HL-60 (cell line): ENCODE measurements at regions not wholly inside any gene's neighbourhood (a gene's known extent, or its start where the extent isn't known, plus 50 kb on each side); places are given as distances from the start of the nearest gene placed in this dataset.

Source experiments
- DNase-seq, 2 experiments: peaks; one replicate each; pipeline ENCODE4 v3.0.0-alpha.2; 2010 to 2020; ENCODE audit warnings: low read depth in 1 of 2, low spot score in 1 of 2
- H3K27ac ChIP-seq: fragments of 250-450 bp; sonication (Bioruptor Pico); replicated peaks from 2 replicates; pipeline ENCODE4 v1.5.1; 2020; ENCODE audit warnings: mild to moderate bottlenecking, moderate library complexity
- H3K27me3 ChIP-seq: fragments of 250-450 bp; sonication (Bioruptor Pico); 2 replicates; pipeline ENCODE4 v1.5.1; 2021; ENCODE audit warnings: mild to moderate bottlenecking, moderate library complexity; ENCODE audit not compliant: insufficient read depth, poor library complexity, severe bottlenecking
- H3K4me3 ChIP-seq: replicated peaks from 2 replicates; pipeline ENCODE4 v1.5.1; 2011; ENCODE audit warnings: mild to moderate bottlenecking, control low read depth, low read length; ENCODE audit not compliant: insufficient read depth
- GABPA ChIP-seq: IDR thresholded peaks from 2 replicates; pipeline ENCODE4 v1.6.1; 2012; ENCODE audit warnings: low read depth
- POLR2AphosphoS5 ChIP-seq: IDR thresholded peaks from 2 replicates; pipeline ENCODE4 v1.6.1; 2012; ENCODE audit warnings: low read depth
- SPI1 ChIP-seq: IDR thresholded peaks from 2 replicates; pipeline ENCODE4 v1.6.1; 2012; ENCODE audit warnings: low read depth, mild to moderate bottlenecking, borderline replicate concordance
- TF ChIP-seq, protein P1 (sequence below): IDR thresholded peaks from 2 replicates; pipeline ENCODE4 v1.6.1; 2012; ENCODE audit warnings: low read depth; ENCODE audit not compliant: insufficient replicate concordance
- TF ChIP-seq, protein P2 (sequence below): IDR thresholded peaks from one replicate; pipeline ENCODE4 v1.5.1; 2011; ENCODE audit warnings: low read length, control low read depth, inconsistent platforms; ENCODE audit not compliant: insufficient read depth

DNA sequence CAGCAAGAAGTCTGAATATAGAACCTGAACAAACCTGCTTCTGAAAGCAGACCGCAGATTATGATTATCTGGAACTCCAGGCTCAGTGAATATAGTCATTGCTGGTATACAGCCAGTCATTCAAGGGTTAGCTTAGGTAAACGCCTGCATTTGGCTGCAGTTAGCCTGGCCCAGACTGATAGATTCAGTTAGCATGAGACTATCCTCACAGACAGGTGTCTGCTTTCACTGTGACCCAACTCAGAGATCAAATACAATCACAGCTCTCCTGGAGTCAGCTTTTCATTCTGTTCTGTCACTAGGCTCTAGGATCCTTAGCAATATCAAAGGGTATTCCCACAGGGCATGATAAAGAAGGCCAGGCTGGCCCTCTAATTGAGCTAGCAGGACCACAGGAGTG is 138.6 kb upstream of the PLCXD3 start:
- TF ChIP-seq POLR2AphosphoS5 (no peak), GABPA (no peak), SPI1 (no peak)
- TF ChIP-seq, protein P1, sequence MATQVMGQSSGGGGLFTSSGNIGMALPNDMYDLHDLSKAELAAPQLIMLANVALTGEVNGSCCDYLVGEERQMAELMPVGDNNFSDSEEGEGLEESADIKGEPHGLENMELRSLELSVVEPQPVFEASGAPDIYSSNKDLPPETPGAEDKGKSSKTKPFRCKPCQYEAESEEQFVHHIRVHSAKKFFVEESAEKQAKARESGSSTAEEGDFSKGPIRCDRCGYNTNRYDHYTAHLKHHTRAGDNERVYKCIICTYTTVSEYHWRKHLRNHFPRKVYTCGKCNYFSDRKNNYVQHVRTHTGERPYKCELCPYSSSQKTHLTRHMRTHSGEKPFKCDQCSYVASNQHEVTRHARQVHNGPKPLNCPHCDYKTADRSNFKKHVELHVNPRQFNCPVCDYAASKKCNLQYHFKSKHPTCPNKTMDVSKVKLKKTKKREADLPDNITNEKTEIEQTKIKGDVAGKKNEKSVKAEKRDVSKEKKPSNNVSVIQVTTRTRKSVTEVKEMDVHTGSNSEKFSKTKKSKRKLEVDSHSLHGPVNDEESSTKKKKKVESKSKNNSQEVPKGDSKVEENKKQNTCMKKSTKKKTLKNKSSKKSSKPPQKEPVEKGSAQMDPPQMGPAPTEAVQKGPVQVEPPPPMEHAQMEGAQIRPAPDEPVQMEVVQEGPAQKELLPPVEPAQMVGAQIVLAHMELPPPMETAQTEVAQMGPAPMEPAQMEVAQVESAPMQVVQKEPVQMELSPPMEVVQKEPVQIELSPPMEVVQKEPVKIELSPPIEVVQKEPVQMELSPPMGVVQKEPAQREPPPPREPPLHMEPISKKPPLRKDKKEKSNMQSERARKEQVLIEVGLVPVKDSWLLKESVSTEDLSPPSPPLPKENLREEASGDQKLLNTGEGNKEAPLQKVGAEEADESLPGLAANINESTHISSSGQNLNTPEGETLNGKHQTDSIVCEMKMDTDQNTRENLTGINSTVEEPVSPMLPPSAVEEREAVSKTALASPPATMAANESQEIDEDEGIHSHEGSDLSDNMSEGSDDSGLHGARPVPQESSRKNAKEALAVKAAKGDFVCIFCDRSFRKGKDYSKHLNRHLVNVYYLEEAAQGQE, result no peak
- TF ChIP-seq, protein P2, sequence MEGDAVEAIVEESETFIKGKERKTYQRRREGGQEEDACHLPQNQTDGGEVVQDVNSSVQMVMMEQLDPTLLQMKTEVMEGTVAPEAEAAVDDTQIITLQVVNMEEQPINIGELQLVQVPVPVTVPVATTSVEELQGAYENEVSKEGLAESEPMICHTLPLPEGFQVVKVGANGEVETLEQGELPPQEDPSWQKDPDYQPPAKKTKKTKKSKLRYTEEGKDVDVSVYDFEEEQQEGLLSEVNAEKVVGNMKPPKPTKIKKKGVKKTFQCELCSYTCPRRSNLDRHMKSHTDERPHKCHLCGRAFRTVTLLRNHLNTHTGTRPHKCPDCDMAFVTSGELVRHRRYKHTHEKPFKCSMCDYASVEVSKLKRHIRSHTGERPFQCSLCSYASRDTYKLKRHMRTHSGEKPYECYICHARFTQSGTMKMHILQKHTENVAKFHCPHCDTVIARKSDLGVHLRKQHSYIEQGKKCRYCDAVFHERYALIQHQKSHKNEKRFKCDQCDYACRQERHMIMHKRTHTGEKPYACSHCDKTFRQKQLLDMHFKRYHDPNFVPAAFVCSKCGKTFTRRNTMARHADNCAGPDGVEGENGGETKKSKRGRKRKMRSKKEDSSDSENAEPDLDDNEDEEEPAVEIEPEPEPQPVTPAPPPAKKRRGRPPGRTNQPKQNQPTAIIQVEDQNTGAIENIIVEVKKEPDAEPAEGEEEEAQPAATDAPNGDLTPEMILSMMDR, result no peak
- Histone ChIP-seq H3K4me3 (no peak overlapping the region), H3K27ac (no peak overlapping the region), H3K27me3 (no peaks in the 10 kb centered on the region)
- DNase-seq, result no peak

DNA sequence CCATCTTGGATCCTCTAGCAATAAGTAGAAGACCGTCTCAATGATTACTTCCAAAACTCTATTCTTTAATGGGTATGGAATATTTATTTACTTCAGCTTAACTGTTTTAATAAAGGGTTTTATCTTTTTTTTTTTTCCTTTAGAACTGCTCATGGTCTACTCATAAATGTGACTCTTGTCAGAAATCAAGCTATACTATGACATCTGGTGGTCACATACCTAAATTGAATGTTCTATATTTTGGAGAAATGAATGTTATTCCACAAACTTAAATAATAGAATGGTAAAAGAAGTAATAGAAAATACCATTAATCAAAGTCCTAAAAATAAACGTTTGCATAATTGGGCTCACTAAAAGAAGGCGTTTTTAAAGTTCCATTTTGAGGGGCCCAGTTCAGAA is 131.2 kb upstream of the PLCXD3 start:
- no peak overlapping the region for H3K27ac ChIP-seq
- H3K27me3 ChIP-seq, result no peaks in the 10 kb centered on the region
- no peak overlapping the region for H3K4me3 ChIP-seq
- TF ChIP-seq, protein P2, result no peak
- TF ChIP-seq, protein P1, result no peak
- TF ChIP-seq SPI1, result no peak
- no peak for TF ChIP-seq POLR2AphosphoS5
- no peak for TF ChIP-seq GABPA
- DNase-seq, result no peak

DNA sequence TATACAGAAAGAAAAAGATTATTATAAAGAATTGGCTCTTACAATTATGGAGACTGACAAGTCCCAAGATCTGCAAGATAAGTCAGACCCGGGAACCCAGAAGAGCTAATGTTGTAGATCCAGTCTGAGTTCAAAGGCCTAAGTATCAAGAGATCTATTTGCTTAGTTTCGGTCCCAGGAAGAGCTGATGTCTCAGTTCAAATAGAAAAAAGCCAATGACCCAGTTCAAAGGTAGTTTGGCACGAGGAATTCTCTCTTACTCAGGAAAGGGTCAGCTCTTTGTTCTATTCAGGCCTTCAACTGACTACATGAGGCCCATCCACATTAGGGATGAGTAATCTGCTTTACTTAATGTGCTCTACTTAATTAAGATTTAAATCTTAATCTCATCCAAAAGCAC is 128.3 kb upstream of the PLCXD3 start:
- no peak for DNase-seq
- H3K4me3 ChIP-seq, result no peak overlapping the region
- H3K27ac ChIP-seq, result no peak overlapping the region
- no peaks in the 10 kb centered on the region for H3K27me3 ChIP-seq
- TF ChIP-seq POLR2AphosphoS5, result no peak
- TF ChIP-seq GABPA, result no peak
- TF ChIP-seq, protein P2, result no peak
- TF ChIP-seq SPI1, result no peak
- TF ChIP-seq, protein P1, result no peak
